ENCODE measurements at regions not wholly inside any gene's neighbourhood (a gene's known extent, or its start where the extent isn't known, plus 50 kb on each side); places are given as distances from the start of the nearest gene placed in this dataset.
"Not testable (repeated sequence)": the region's sequence is repeated elsewhere in the genome, so short reads cannot be mapped to it uniquely, and the experiment has no call there.

GRCh38 chr15:20628538-20628937, 86.9 kb upstream of the GOLGA6L6 start:
- H3K36me3 Mint-ChIP-seq (ENCODE audit: low read depth); intact Hi-C loops (cut with DNase I, micrococcal nuclease); DNase-seq; H3K36me3 ChIP-seq (ENCODE audit: insufficient read depth, low read length); H3K9me3 Mint-ChIP-seq; CTCF ChIA-PET; H3K4me1 Mint-ChIP-seq (ENCODE audit: low read depth); ATAC-seq (ENCODE audit: poor library complexity); H3K4me1 ChIP-seq (ENCODE audit: insufficient read depth, low read length); H3K9me3 ChIP-seq (ENCODE audit: control insufficient read depth in 1 of 2, insufficient read depth in 1 of 2, low read length in 2 of 2); H3K4me3 Mint-ChIP-seq; H3K27me3 Mint-ChIP-seq; H3K4me3 ChIP-seq (ENCODE audit: low read length); POLR2A ChIA-PET; H3K27ac ChIP-seq (ENCODE audit: low read depth in 1 of 2, low read length in 2 of 2); H3K27ac Mint-ChIP-seq; H3K27me3 ChIP-seq (ENCODE audit: control insufficient read depth in 1 of 2, insufficient read depth in 2 of 2, low read length in 2 of 2): not testable (repeated sequence)

GRCh38 chr15:20625469-20625868, 83.9 kb upstream of the GOLGA6L6 start:
- H3K4me3 Mint-ChIP-seq; H3K27me3 ChIP-seq (ENCODE audit: control insufficient read depth in 1 of 2, insufficient read depth in 2 of 2, low read length in 2 of 2); H3K36me3 ChIP-seq (ENCODE audit: insufficient read depth, low read length); H3K4me1 ChIP-seq (ENCODE audit: insufficient read depth, low read length); H3K4me3 ChIP-seq (ENCODE audit: low read length); H3K4me1 Mint-ChIP-seq (ENCODE audit: low read depth); POLR2A ChIA-PET; H3K27ac ChIP-seq (ENCODE audit: low read depth in 1 of 2, low read length in 2 of 2); H3K9me3 Mint-ChIP-seq; DNase-seq; H3K36me3 Mint-ChIP-seq (ENCODE audit: low read depth); CTCF ChIA-PET; intact Hi-C loops (cut with DNase I, micrococcal nuclease); H3K9me3 ChIP-seq (ENCODE audit: control insufficient read depth in 1 of 2, insufficient read depth in 1 of 2, low read length in 2 of 2); H3K27ac Mint-ChIP-seq; H3K27me3 Mint-ChIP-seq; ATAC-seq (ENCODE audit: poor library complexity): not testable (repeated sequence)

- H3K27me3 ChIP-seq (ENCODE audit: control insufficient read depth in 1 of 2, insufficient read depth in 2 of 2, low read length in 2 of 2); H3K4me1 ChIP-seq (ENCODE audit: insufficient read depth, low read length); POLR2A ChIA-PET; CTCF ChIA-PET; H3K9me3 Mint-ChIP-seq; H3K36me3 ChIP-seq (ENCODE audit: insufficient read depth, low read length); H3K9me3 ChIP-seq (ENCODE audit: control insufficient read depth in 1 of 2, insufficient read depth in 1 of 2, low read length in 2 of 2); H3K36me3 Mint-ChIP-seq (ENCODE audit: low read depth); H3K4me3 ChIP-seq (ENCODE audit: low read length); H3K27ac Mint-ChIP-seq; H3K4me3 Mint-ChIP-seq; intact Hi-C loops (cut with DNase I, micrococcal nuclease); H3K4me1 Mint-ChIP-seq (ENCODE audit: low read depth); H3K27me3 Mint-ChIP-seq; H3K27ac ChIP-seq (ENCODE audit: low read depth in 1 of 2, low read length in 2 of 2): not testable (repeated sequence)
- ATAC-seq (ENCODE audit: poor library complexity): peak; percentile 41
- DNase-seq: peak in 4 of 14 experiments; percentile 8 to 31 (median 20)
Measured at GRCh38 chr15:20624085-20624484, 82.5 kb upstream of the GOLGA6L6 start.

- H3K27me3 Mint-ChIP-seq; H3K27ac Mint-ChIP-seq; H3K4me3 Mint-ChIP-seq; DNase-seq; H3K9me3 ChIP-seq (ENCODE audit: control insufficient read depth in 1 of 2, insufficient read depth in 1 of 2, low read length in 2 of 2); H3K4me3 ChIP-seq (ENCODE audit: low read length); H3K27ac ChIP-seq (ENCODE audit: low read depth in 1 of 2, low read length in 2 of 2); H3K36me3 Mint-ChIP-seq (ENCODE audit: low read depth); H3K4me1 ChIP-seq (ENCODE audit: insufficient read depth, low read length); H3K36me3 ChIP-seq (ENCODE audit: insufficient read depth, low read length); POLR2A ChIA-PET; H3K27me3 ChIP-seq (ENCODE audit: control insufficient read depth in 1 of 2, insufficient read depth in 2 of 2, low read length in 2 of 2); intact Hi-C loops (cut with DNase I, micrococcal nuclease); H3K4me1 Mint-ChIP-seq (ENCODE audit: low read depth); CTCF ChIA-PET; H3K9me3 Mint-ChIP-seq: not testable (repeated sequence)
- ATAC-seq (ENCODE audit: poor library complexity): peak; percentile 32
Measured at GRCh38 chr15:20622117-20622516, 80.5 kb upstream of the GOLGA6L6 start.

- H3K4me3 Mint-ChIP-seq; H3K9me3 Mint-ChIP-seq; H3K27ac Mint-ChIP-seq; H3K9me3 ChIP-seq (ENCODE audit: control insufficient read depth in 1 of 2, insufficient read depth in 1 of 2, low read length in 2 of 2); H3K36me3 ChIP-seq (ENCODE audit: insufficient read depth, low read length); H3K27me3 Mint-ChIP-seq; H3K4me1 Mint-ChIP-seq (ENCODE audit: low read depth); CTCF ChIA-PET; ATAC-seq (ENCODE audit: poor library complexity); POLR2A ChIA-PET; H3K27ac ChIP-seq (ENCODE audit: low read depth in 1 of 2, low read length in 2 of 2); H3K4me1 ChIP-seq (ENCODE audit: insufficient read depth, low read length); H3K36me3 Mint-ChIP-seq (ENCODE audit: low read depth); DNase-seq; intact Hi-C loops (cut with DNase I, micrococcal nuclease); H3K4me3 ChIP-seq (ENCODE audit: low read length); H3K27me3 ChIP-seq (ENCODE audit: control insufficient read depth in 1 of 2, insufficient read depth in 2 of 2, low read length in 2 of 2): not testable (repeated sequence)
Measured at GRCh38 chr15:20614549-20614948, 72.9 kb upstream of the GOLGA6L6 start.

- POLR2A ChIA-PET; DNase-seq; H3K4me1 Mint-ChIP-seq (ENCODE audit: low read depth); H3K4me3 Mint-ChIP-seq; H3K36me3 Mint-ChIP-seq (ENCODE audit: low read depth); H3K9me3 Mint-ChIP-seq; CTCF ChIA-PET; H3K9me3 ChIP-seq (ENCODE audit: control insufficient read depth in 1 of 2, insufficient read depth in 1 of 2, low read length in 2 of 2); intact Hi-C loops (cut with DNase I, micrococcal nuclease); H3K36me3 ChIP-seq (ENCODE audit: insufficient read depth, low read length); H3K4me1 ChIP-seq (ENCODE audit: insufficient read depth, low read length); H3K27me3 Mint-ChIP-seq; ATAC-seq (ENCODE audit: poor library complexity); H3K27ac Mint-ChIP-seq; H3K27ac ChIP-seq (ENCODE audit: low read depth in 1 of 2, low read length in 2 of 2); H3K27me3 ChIP-seq (ENCODE audit: control insufficient read depth in 1 of 2, insufficient read depth in 2 of 2, low read length in 2 of 2); H3K4me3 ChIP-seq (ENCODE audit: low read length): not testable (repeated sequence)
Measured at GRCh38 chr15:20612796-20613195, 71.2 kb upstream of the GOLGA6L6 start.

- H3K27me3 Mint-ChIP-seq; H3K9me3 ChIP-seq (ENCODE audit: control insufficient read depth in 1 of 2, insufficient read depth in 1 of 2, low read length in 2 of 2); H3K4me1 Mint-ChIP-seq (ENCODE audit: low read depth); H3K27ac ChIP-seq (ENCODE audit: low read depth in 1 of 2, low read length in 2 of 2); H3K27ac Mint-ChIP-seq; POLR2A ChIA-PET; H3K9me3 Mint-ChIP-seq; H3K36me3 Mint-ChIP-seq (ENCODE audit: low read depth); H3K36me3 ChIP-seq (ENCODE audit: insufficient read depth, low read length); H3K4me3 Mint-ChIP-seq; intact Hi-C loops (cut with DNase I, micrococcal nuclease); ATAC-seq (ENCODE audit: poor library complexity); H3K4me3 ChIP-seq (ENCODE audit: low read length); H3K4me1 ChIP-seq (ENCODE audit: insufficient read depth, low read length); CTCF ChIA-PET; DNase-seq; H3K27me3 ChIP-seq (ENCODE audit: control insufficient read depth in 1 of 2, insufficient read depth in 2 of 2, low read length in 2 of 2): not testable (repeated sequence)
Measured at GRCh38 chr15:20612356-20612755, 70.8 kb upstream of the GOLGA6L6 start.

Data from CD4-positive, alpha-beta T cell (primary cell).